ENCODE measurements at regions not wholly inside any gene's neighbourhood (a gene's known extent, or its start where the extent isn't known, plus 50 kb on each side); places are given as distances from the start of the nearest gene placed in this dataset.

DNA sequence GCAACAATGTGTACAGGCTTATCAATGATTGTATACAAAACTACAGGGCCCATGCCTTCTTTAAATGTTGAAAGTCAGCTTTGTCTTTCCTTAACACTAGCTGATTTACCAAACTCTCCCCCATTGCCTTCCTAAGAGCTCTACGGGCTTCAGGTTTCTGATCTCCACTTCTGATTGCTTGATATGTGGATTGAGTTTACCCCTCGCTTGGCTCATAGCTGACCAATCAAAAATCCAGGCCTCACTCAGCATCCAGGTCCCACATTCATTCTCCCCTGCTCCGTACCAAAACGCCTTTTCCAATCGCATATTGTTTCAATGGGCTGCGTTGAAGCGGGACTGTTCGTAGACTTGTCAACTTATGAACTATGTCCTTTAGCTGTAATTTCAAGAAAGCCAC is 195.1 kb upstream of the TOX3 start:
- TF ChIP-seq, protein P1, sequence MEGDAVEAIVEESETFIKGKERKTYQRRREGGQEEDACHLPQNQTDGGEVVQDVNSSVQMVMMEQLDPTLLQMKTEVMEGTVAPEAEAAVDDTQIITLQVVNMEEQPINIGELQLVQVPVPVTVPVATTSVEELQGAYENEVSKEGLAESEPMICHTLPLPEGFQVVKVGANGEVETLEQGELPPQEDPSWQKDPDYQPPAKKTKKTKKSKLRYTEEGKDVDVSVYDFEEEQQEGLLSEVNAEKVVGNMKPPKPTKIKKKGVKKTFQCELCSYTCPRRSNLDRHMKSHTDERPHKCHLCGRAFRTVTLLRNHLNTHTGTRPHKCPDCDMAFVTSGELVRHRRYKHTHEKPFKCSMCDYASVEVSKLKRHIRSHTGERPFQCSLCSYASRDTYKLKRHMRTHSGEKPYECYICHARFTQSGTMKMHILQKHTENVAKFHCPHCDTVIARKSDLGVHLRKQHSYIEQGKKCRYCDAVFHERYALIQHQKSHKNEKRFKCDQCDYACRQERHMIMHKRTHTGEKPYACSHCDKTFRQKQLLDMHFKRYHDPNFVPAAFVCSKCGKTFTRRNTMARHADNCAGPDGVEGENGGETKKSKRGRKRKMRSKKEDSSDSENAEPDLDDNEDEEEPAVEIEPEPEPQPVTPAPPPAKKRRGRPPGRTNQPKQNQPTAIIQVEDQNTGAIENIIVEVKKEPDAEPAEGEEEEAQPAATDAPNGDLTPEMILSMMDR (IDR thresholded peaks at IDR 0.05) = no peak
- TF ChIP-seq EZH2 (IDR thresholded peaks at IDR 0.05) = no peak
- TF ChIP-seq EZH2phosphoT487 (IDR thresholded peaks at IDR 0.05) = no peak

Data from neural progenitor cell (in vitro differentiated cells).